ENCODE measurements at regions not wholly inside any gene's neighbourhood (a gene's known extent, or its start where the extent isn't known, plus 50 kb on each side); places are given as distances from the start of the nearest gene placed in this dataset.

GRCh38 chr10:108905171-108905570, 1018.1 kb downstream of the XPNPEP1 start:
- no peak for TF ChIP-seq EZH2phosphoT487 (IDR thresholded peaks at IDR 0.05; ENCODE audit: borderline replicate concordance, low read depth, low read length)
- TF ChIP-seq, protein P1, sequence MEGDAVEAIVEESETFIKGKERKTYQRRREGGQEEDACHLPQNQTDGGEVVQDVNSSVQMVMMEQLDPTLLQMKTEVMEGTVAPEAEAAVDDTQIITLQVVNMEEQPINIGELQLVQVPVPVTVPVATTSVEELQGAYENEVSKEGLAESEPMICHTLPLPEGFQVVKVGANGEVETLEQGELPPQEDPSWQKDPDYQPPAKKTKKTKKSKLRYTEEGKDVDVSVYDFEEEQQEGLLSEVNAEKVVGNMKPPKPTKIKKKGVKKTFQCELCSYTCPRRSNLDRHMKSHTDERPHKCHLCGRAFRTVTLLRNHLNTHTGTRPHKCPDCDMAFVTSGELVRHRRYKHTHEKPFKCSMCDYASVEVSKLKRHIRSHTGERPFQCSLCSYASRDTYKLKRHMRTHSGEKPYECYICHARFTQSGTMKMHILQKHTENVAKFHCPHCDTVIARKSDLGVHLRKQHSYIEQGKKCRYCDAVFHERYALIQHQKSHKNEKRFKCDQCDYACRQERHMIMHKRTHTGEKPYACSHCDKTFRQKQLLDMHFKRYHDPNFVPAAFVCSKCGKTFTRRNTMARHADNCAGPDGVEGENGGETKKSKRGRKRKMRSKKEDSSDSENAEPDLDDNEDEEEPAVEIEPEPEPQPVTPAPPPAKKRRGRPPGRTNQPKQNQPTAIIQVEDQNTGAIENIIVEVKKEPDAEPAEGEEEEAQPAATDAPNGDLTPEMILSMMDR (conservative IDR thresholded peaks at IDR 0.05; ENCODE audit: low read length): no peak
- no peak overlapping the region for H3K4me3 ChIP-seq (ENCODE audit: low read depth, low read length, poor library complexity, severe bottlenecking)
- no peaks in the 10 kb centered on the region for H3K9me2 ChIP-seq (ENCODE audit: insufficient read depth, low read length)
- intact Hi-C loops (cut with micrococcal nuclease; ENCODE audit: unreplicated experiment): no loop called here
- H3K79me2 ChIP-seq (ENCODE audit: insufficient read depth, low read depth, low read length): no peaks in the 10 kb centered on the region
- no peak for DNase-seq (ENCODE audit: low spot score)
- no peaks in the 10 kb centered on the region for H3K9me3 ChIP-seq (ENCODE audit: low read length)
- no peaks in the 10 kb centered on the region for H3K4me1 ChIP-seq (ENCODE audit: insufficient read depth, low read length, poor library complexity, severe bottlenecking)
- POLR2A ChIA-PET: interaction anchor here (0.7 kb wide), 1 partner anchor 166 kb away, joined by 4 read pairs; no protein-coding TSS in a partner anchor
- CTCF ChIA-PET (ENCODE audit: unreplicated experiment): no interaction called here
- no peaks in the 10 kb centered on the region for H4K20me1 ChIP-seq (ENCODE audit: insufficient read depth, low read length)
- H3K27ac ChIP-seq (ENCODE audit: low read depth, low read length, poor library complexity, severe bottlenecking): no peak overlapping the region
- H2AFZ ChIP-seq (ENCODE audit: low read length): no peak overlapping the region
- no peak overlapping the region for H3K4me2 ChIP-seq (ENCODE audit: low read length)
- BruUV-seq (replicated peaks): no TSS peak
- H3K36me3 ChIP-seq (ENCODE audit: insufficient read depth, low read length): no peaks in the 10 kb centered on the region

- no peak overlapping the region for H3K4me3 ChIP-seq (ENCODE audit: low read depth, low read length, poor library complexity, severe bottlenecking)
- ChIA-PET POLR2A (interaction anchor here (0.7 kb wide), 1 partner anchor 165 kb away, joined by 4 read pairs; no protein-coding TSS in a partner anchor), CTCF (ENCODE audit: unreplicated experiment) (no interaction called here)
- H2AFZ ChIP-seq (ENCODE audit: low read length): no peak overlapping the region
- no peaks in the 10 kb centered on the region for H3K79me2 ChIP-seq (ENCODE audit: insufficient read depth, low read depth, low read length)
- no peak overlapping the region for H3K27ac ChIP-seq (ENCODE audit: low read depth, low read length, poor library complexity, severe bottlenecking)
- H4K20me1 ChIP-seq (ENCODE audit: insufficient read depth, low read length): no peaks in the 10 kb centered on the region
- intact Hi-C loops (cut with micrococcal nuclease; ENCODE audit: unreplicated experiment): no loop called here
- H3K9me2 ChIP-seq (ENCODE audit: insufficient read depth, low read length): no peaks in the 10 kb centered on the region
- TF ChIP-seq, protein P1 (conservative IDR thresholded peaks at IDR 0.05; ENCODE audit: low read length): no peak
- no peak for TF ChIP-seq EZH2phosphoT487 (IDR thresholded peaks at IDR 0.05; ENCODE audit: borderline replicate concordance, low read depth, low read length)
- no peaks in the 10 kb centered on the region for H3K36me3 ChIP-seq (ENCODE audit: insufficient read depth, low read length)
- no peaks in the 10 kb centered on the region for H3K4me1 ChIP-seq (ENCODE audit: insufficient read depth, low read length, poor library complexity, severe bottlenecking)
- H3K9me3 ChIP-seq (ENCODE audit: low read length): no peaks in the 10 kb centered on the region
- no peak overlapping the region for H3K4me2 ChIP-seq (ENCODE audit: low read length)
- no TSS peak for BruUV-seq (replicated peaks)
- no peak for DNase-seq (ENCODE audit: low spot score)
Observed at GRCh38 chr10:108904163-108904838, 1019.0 kb downstream of the XPNPEP1 start.

DNA sequence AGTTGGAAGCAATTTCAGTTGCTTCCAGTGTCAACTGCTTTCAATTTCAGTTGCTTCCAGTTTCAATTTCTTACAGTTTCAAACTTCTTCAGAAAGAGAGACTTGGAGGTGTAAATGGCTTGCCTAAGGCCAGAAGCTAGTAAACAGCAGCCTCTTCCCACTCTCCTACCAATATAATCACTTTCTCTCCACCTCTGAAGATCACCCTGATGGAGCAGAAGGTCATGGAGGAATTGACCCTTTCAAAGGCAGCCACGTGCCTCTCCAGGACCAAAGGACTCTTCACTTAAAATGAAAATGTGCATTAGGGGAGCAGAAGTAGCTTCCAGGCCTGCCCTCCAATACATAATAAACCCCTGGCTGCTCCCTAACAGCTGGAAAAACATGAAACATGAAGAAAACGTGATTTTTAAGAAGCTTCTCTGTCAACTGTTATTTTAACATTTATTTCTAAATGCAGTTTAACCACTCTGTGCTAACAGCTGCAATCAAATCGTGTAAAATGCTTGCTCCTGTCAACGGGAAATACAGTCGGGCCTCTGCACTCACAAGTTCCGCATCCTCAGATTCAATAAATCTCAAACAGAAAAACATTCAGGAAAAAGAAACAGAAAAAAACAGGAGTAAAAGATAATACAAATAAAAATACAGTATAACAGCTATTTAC, 1020.6 kb downstream of the XPNPEP1 start:
- TF ChIP-seq, protein P1 (conservative IDR thresholded peaks at IDR 0.05; ENCODE audit: low read length): no peak
- TF ChIP-seq EZH2phosphoT487 (IDR thresholded peaks at IDR 0.05; ENCODE audit: borderline replicate concordance, low read depth, low read length): no peak
- DNase-seq (ENCODE audit: low spot score): no peak
- no peaks in the 10 kb centered on the region for H3K4me1 ChIP-seq (ENCODE audit: insufficient read depth, low read length, poor library complexity, severe bottlenecking)
- intact Hi-C loops (cut with micrococcal nuclease; ENCODE audit: unreplicated experiment): no loop called here
- H3K79me2 ChIP-seq (ENCODE audit: insufficient read depth, low read depth, low read length): no peaks in the 10 kb centered on the region
- no TSS peak for BruUV-seq (replicated peaks)
- H2AFZ ChIP-seq (ENCODE audit: low read length): no peak overlapping the region
- ChIA-PET CTCF (ENCODE audit: unreplicated experiment) (no interaction called here), POLR2A (interaction anchor here (1.0 to 1.3 kb wide), 2 partner anchors 8 to 39 kb away, joined by 3 read pairs; no protein-coding TSS in a partner anchor)
- H3K4me2 ChIP-seq (ENCODE audit: low read length): no peak overlapping the region
- no peak overlapping the region for H3K27ac ChIP-seq (ENCODE audit: low read depth, low read length, poor library complexity, severe bottlenecking)
- H3K9me3 ChIP-seq (ENCODE audit: low read length): no peaks in the 10 kb centered on the region
- no peaks in the 10 kb centered on the region for H3K36me3 ChIP-seq (ENCODE audit: insufficient read depth, low read length)
- H3K9me2 ChIP-seq (ENCODE audit: insufficient read depth, low read length): no peaks in the 10 kb centered on the region
- no peak overlapping the region for H3K4me3 ChIP-seq (ENCODE audit: low read depth, low read length, poor library complexity, severe bottlenecking)
- no peaks in the 10 kb centered on the region for H4K20me1 ChIP-seq (ENCODE audit: insufficient read depth, low read length)

Measured in OCI-LY7 (cell line).